ENCODE measurements at regions not wholly inside any gene's neighbourhood (a gene's known extent, or its start where the extent isn't known, plus 50 kb on each side); places are given as distances from the start of the nearest gene placed in this dataset.

- CTCF ChIA-PET, result no interaction called here
- Histone ChIP-seq H3K27ac (no peak overlapping the region), H3K36me3 (ENCODE audit: low read depth) (no peaks in the 10 kb centered on the region), H3K27me3 (ENCODE audit: insufficient read depth, low read depth) (no peaks in the 10 kb centered on the region), H3K4me3 (no peak overlapping the region), H3K4me1 (replicated peaks; ENCODE audit: insufficient read depth) (no peaks in the 10 kb centered on the region), H3K4me2 (no peak overlapping the region), H4K20me1 (ENCODE audit: insufficient read depth) (no peaks in the 10 kb centered on the region; the same call in 1 of the 2 replicates), H3K9me2 (ENCODE audit: insufficient read depth) (no peaks in the 10 kb centered on the region; the same call in 1 of the 2 replicates), H3K9me3 (ENCODE audit: insufficient read depth, low read depth) (peaks cover 3% of the 10 kb centered on the region; the same call in 1 of the 2 replicates), H3F3A (ENCODE audit: insufficient read depth, low read depth) (no peaks in the 10 kb centered on the region), H2AFZ (no peak overlapping the region), H3K79me2 (ENCODE audit: low read depth) (no peaks in the 10 kb centered on the region)
- intact Hi-C loops (cut with micrococcal nuclease; ENCODE audit: unreplicated experiment), result no loop called here
- DNase-seq, result no peak
- no TSS peak for BruUV-seq (replicated peaks)
- POLR2A ChIA-PET (ENCODE audit: unreplicated experiment), result no interaction called here
- TF ChIP-seq CTCF (conservative IDR thresholded peaks at IDR 0.05) (no peak), EZH2 (IDR thresholded peaks at IDR 0.05; ENCODE audit: low read depth) (no peak)
These were observed 314.3 kb downstream of the KCNJ2 start for GRCh38 chr17:70483624-70484023.

- Histone ChIP-seq H3K9me2 (ENCODE audit: insufficient read depth) (no peaks in the 10 kb centered on the region), H3K27me3 (ENCODE audit: insufficient read depth, low read depth) (no peaks in the 10 kb centered on the region), H3K4me2 (no peak overlapping the region), H3K4me1 (replicated peaks; ENCODE audit: insufficient read depth) (no peaks in the 10 kb centered on the region), H4K20me1 (ENCODE audit: insufficient read depth) (no peaks in the 10 kb centered on the region; the same call in 1 of the 2 replicates), H3K27ac (no peak overlapping the region), H3K9me3 (ENCODE audit: insufficient read depth, low read depth) (peaks cover 3% of the 10 kb centered on the region; the same call in 1 of the 2 replicates), H2AFZ (no peak overlapping the region), H3K4me3 (no peak overlapping the region), H3K36me3 (ENCODE audit: low read depth) (no peaks in the 10 kb centered on the region), H3K79me2 (ENCODE audit: low read depth) (no peaks in the 10 kb centered on the region), H3F3A (ENCODE audit: insufficient read depth, low read depth) (no peaks in the 10 kb centered on the region)
- TF ChIP-seq EZH2 (IDR thresholded peaks at IDR 0.05; ENCODE audit: low read depth), result no peak
- TF ChIP-seq CTCF (conservative IDR thresholded peaks at IDR 0.05), result no peak
- BruUV-seq (replicated peaks), result no TSS peak
- no peak for DNase-seq
- ChIA-PET POLR2A (ENCODE audit: unreplicated experiment) (no interaction called here), CTCF (no interaction called here)
- intact Hi-C loops (cut with micrococcal nuclease; ENCODE audit: unreplicated experiment), result no loop called here
These were observed 314.7 kb downstream of the KCNJ2 start for GRCh38 chr17:70484050-70484449.

- DNase-seq, result no peak
- intact Hi-C loops (cut with micrococcal nuclease; ENCODE audit: unreplicated experiment), result no loop called here
- Histone ChIP-seq H3K27me3 (ENCODE audit: insufficient read depth, low read depth) (no peaks in the 10 kb centered on the region), H3K9me3 (ENCODE audit: insufficient read depth, low read depth) (peaks cover 3% of the 10 kb centered on the region; the same call in 1 of the 2 replicates), H3K27ac (no peak overlapping the region), H3K9me2 (ENCODE audit: insufficient read depth) (no peaks in the 10 kb centered on the region), H4K20me1 (ENCODE audit: insufficient read depth) (no peaks in the 10 kb centered on the region; the same call in 1 of the 2 replicates), H2AFZ (no peak overlapping the region), H3K79me2 (ENCODE audit: low read depth) (no peaks in the 10 kb centered on the region), H3K4me3 (no peak overlapping the region), H3K4me2 (no peak overlapping the region), H3F3A (ENCODE audit: insufficient read depth, low read depth) (no peaks in the 10 kb centered on the region), H3K4me1 (replicated peaks; ENCODE audit: insufficient read depth) (no peaks in the 10 kb centered on the region), H3K36me3 (ENCODE audit: low read depth) (no peaks in the 10 kb centered on the region)
- POLR2A ChIA-PET (ENCODE audit: unreplicated experiment), result no interaction called here
- no TSS peak for BruUV-seq (replicated peaks)
- CTCF ChIA-PET, result no interaction called here
- no peak for TF ChIP-seq CTCF (conservative IDR thresholded peaks at IDR 0.05)
- TF ChIP-seq EZH2 (IDR thresholded peaks at IDR 0.05; ENCODE audit: low read depth), result no peak
These were observed 315.2 kb downstream of the KCNJ2 start for GRCh38 chr17:70484496-70484895.

All from PC-9 (cell line).